ENCODE measurements at regions not wholly inside any gene's neighbourhood (a gene's known extent, or its start where the extent isn't known, plus 50 kb on each side); places are given as distances from the start of the nearest gene placed in this dataset.

- peak in 1 of 2 donors; percentile 16 for DNase-seq (ENCODE audit: low read depth in 2 of 2)
Observed at GRCh38 chr6:9484686-9485085, 930.2 kb downstream of the TFAP2A start.

DNA sequence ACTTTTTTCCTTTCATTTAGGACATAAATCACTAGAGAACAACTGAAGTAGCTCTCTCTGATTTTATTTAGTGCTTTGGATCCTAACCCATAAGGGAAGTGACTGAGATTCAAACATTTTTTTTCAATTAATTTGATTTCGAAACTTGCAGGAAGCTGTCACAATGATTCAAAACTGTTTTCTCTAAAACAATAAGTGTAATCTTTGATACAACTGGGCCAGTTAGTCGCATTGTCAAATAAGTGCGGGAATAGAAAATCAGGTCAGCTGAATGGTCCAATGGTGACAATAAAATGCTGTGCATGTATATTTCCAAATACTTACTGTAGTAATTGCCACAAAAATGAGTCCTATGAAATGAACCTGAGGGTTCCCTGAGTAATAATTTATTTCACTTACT, 930.8 kb downstream of the TFAP2A start:
- DNase-seq (ENCODE audit: low read depth in 2 of 2): peak; percentile 42 to 80

DNA sequence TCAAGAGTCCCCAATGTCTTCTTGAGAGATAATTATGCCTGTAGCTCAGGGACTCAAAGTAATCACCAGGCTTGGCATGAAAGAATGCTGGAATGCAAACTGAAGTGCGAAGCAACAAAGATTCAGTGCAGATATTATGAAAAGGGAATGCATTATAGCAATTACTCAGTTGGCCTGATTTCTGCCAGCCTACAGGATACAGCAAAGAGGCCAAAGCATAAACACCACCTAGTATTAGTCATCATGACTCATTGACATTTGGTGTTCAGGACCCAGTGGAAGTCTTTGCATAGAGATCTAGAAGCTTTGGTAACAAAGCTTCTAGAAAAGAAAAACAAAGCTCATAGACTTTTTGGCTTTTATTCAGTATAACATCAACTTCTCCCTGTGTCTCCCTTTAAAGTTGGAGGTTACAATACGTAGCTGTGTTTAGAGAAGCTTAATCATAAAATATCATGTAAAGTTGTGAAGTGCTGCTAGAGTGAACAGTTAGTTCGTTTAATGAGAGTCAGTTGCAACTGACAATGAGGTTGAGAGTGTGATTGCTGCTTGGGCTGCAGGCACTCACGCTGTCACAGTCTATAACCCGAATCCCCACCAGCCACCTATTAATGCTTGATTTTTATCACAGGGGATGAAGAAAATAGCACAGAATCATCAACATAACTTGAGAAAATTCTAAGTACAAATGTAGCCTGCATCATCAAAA, 932.7 kb downstream of the TFAP2A start:
- DNase-seq (ENCODE audit: low read depth in 2 of 2): peak; percentile 65 to 98

DNA sequence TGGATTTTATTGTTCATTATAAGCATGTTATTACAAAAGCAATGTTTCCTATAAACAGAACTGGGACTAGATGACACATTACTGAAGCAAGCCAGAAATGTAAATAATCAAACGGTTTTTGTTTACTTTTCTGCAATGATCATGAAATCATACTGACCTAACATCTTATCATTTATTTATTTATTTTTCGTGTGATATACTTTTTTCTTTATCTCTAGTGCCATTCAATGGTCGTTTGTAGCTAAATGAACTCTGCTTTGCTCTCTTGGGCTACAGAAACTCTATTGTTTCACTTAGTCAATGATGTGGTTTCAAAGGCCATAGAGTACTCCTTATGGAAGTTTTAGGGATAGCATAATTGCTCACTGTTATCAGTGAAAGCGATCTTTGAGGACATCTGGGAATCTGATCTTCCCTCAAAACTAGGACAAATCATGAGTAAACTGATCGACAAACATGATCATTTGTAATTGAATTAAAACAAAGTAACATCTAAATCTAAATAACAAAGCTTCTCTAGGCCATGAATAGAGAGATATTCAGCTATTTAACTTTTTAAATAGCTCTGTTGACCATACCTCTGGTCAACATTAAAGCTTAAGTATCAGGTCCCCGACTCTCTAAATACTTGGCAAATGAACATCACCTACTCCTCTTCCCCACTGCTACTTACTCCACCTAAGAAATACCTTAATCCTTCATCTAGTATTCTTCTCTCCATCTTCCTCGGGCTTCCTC, 933.4 kb downstream of the TFAP2A start:
- DNase-seq (ENCODE audit: low read depth in 2 of 2): peak in 1 of 2 donors; percentile 70

DNA sequence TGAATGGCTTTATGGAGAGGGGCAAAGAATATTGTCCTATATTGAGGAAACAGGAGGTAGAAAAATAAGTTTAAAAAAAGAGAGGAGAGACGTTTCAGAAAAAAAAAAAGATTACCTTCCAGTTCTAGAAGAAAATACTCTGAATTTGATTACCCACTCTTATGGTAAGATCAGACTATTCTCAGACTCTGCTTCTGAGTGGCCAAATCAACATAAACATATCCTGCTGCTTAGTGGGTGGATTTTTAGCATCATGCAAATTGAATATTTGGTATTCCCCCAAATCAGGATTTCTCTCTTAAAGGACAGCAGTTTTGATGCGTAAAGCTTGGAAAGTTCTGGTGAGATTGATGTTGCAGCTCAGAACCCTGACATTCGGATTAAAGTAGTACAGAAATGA, 946.6 kb downstream of the TFAP2A start:
- DNase-seq (ENCODE audit: low read depth in 2 of 2): no peak

- DNase-seq (ENCODE audit: low read depth in 2 of 2): no peak
Observed at GRCh38 chr6:9467741-9468140, 947.1 kb downstream of the TFAP2A start.

DNA sequence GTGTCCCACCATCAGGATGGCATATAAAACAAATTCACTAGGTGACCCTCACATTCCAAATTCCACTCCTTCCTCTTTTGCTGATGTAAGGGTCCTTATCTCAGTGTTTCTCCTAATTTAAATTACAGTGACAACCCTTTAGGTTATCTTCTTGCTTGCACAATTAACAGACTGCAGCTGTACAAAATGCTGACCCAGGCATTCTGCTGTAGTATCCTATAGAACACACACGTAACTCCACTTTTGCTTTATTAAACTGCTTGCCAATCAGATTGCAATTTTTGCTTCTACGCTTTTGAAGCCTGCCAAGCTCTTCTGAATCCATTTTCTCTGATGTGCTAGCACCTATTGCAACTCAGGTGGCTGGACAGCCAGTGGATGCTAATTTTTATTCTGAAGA, 950.3 kb downstream of the TFAP2A start:
- DNase-seq (ENCODE audit: low read depth in 2 of 2): no peak

DNA sequence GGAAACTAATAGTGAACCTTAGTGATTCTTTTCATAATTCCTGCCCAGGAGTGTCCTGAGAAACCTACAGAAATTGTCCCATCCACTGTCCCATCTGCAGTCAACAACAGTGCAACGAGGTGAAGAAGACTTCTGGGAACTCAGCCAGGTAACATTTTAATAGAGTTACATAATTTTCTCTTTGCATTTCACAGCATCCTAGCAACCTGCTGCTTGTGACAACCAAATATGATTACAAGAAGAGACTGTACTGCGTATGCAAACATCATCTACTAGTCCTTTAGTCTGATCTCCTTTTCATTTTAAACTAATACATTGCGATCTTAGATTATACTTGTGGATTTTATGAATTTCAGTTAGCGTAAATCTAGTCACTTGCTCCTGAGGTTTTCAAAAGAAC, 951.6 kb downstream of the TFAP2A start:
- peak in 1 of 2 donors; percentile 14 for DNase-seq (ENCODE audit: low read depth in 2 of 2)

- DNase-seq (ENCODE audit: low read depth in 2 of 2): no peak
Observed at GRCh38 chr6:9461188-9461587, 953.7 kb downstream of the TFAP2A start.

DNA sequence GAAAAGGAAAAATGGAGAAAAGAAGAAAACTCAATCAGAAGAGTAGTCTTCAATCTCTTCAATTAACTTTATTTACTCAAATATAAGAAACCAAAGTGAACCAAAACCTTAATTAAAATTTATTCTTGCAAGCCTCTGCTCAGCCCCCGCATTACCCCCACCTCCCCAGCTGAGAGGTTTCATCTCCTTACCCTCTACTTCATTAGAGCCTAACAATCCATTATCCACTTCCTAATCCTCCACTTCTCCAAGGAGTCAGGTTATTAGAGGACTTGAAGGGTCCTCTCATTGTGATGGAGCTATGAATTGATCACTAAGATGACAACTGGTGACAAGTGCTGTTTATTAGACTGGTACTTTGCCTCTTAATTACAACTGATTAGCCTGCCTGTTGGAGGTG, 956.5 kb downstream of the TFAP2A start:
- DNase-seq (ENCODE audit: low read depth in 2 of 2): no peak

- no peak for DNase-seq (ENCODE audit: low read depth in 2 of 2)
Observed at GRCh38 chr6:9455864-9456658, 958.8 kb downstream of the TFAP2A start.

DNA sequence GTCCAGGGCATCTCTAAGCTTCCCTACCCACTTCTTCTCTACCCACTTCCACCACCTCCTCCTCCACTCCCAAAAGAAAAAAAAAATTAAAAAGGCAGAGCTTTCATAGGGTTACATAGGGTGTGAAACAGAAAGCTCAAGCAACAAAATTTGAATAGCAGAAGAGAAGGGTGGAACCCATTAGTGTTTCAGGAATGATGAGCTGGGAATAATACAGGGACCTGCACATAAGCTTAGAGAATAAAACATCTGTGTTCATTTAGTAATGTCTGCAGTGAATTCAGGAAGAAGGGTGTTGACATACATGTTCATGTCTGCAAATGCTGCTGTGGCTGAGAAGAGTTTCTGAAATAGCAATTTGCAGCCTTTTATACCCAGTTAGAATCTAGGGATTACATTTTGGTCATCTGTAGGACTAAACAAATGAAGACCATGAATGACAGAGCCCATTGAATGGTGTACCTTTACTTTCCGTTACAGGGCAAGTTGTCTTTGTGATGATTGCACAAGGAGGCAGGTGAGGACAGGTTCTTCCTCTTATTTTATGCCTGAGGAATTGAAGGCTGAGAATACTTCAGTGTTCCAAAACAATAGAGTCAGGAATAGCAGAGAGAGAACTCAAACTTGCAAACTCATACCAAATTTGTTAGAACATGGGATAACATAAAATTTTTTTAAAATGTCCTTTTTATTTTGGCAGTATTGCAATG, 975.1 kb downstream of the TFAP2A start:
- DNase-seq (ENCODE audit: low read depth in 2 of 2): no peak

DNA sequence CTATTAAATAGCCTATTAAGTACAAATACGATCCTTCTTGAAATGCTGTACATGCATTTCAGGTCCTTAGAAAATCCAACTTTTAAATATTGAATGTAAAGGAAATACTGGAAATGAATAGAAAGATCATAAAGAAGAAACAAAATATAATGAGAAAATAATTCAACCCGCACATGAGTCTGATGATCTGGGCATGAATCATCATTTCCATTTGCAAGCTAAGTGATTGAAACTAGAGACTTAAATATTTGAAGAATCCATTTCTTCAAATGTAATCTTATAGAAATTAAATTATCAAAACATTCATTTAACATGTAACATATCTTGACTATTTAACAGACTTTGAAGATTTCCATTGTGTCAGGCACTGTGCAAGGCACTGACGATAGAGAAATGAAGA, 977.0 kb downstream of the TFAP2A start:
- peak in 1 of 2 donors; percentile 19 for DNase-seq (ENCODE audit: low read depth in 2 of 2)

DNA sequence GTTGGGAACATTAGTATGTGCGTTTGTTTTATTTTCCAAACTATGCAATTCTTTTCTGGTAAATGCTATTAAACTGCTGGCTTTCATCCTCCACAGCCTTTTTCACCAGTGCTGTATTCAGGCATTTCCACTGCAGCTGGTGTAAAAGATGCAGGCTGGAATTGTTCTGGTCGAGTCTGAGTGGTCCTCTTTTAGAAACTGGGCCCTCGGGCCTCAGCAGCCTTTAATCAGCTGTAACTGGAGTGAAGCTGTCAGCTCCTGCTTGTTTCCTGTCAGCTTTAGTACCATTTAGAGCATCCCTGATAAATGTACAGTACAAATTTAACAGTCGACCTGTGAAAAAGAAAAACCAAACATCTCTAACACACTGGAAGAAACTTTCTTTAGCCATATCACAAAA, 979.6 kb downstream of the TFAP2A start:
- no peak for DNase-seq (ENCODE audit: low read depth in 2 of 2)

GRCh38 chr6:9431945-9432344, 982.9 kb downstream of the TFAP2A start:
- DNase-seq (ENCODE audit: low read depth in 2 of 2): no peak

DNA sequence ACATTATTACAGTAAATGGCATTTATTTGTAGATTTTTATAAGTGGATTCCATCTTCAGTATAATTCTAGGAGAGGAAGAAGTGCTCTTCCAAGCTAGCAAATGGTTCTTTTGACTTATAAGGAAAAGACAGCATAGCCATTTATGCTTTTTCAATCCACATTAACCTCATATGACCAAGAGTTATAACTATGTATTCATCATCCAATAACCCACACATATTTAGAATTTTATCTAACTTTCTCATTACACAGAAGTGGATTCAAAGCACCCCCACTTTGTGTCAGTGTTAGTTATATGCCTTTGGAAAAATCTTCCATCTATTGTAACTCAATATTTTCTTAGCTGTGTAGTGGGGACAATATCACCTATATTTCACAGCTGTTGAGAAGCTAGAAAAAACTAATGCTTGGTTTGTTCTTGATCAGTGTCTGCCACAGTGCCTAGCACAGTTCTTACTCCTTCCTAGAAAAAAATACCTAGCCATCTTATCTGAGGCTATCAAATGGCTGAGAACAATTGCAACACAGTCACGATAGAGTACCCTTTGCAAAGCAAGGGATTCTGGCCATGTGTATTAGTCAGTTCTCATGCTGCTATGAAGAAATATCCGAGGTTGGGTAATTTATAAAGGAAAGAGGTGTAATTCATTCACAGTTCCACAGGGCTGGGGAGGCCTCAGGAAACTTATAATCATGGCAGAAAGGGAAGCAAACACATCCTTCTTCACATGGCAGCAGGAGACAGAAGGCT, 986.3 kb downstream of the TFAP2A start:
- DNase-seq (ENCODE audit: low read depth in 2 of 2): no peak

DNA sequence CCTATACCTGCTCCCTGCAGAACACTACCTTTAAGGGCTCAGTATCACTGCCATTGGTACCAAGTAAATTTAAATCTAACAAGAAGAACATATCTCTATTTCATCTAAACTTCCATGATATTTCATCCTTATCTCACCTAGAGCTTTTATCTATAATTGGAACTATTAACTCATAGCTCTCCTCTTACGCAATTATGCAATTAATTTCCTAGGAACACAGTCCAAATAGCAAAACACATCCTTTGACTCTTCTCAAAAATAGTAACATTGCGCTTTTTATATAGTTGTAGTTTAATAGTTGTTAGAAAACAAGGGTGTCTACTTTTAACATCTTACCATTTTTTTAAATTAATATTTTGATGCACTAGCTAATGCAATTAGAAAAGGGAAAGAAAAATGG, 986.8 kb upstream of the SLC35B3 start:
- no peak for DNase-seq (ENCODE audit: low read depth in 2 of 2)

DNA sequence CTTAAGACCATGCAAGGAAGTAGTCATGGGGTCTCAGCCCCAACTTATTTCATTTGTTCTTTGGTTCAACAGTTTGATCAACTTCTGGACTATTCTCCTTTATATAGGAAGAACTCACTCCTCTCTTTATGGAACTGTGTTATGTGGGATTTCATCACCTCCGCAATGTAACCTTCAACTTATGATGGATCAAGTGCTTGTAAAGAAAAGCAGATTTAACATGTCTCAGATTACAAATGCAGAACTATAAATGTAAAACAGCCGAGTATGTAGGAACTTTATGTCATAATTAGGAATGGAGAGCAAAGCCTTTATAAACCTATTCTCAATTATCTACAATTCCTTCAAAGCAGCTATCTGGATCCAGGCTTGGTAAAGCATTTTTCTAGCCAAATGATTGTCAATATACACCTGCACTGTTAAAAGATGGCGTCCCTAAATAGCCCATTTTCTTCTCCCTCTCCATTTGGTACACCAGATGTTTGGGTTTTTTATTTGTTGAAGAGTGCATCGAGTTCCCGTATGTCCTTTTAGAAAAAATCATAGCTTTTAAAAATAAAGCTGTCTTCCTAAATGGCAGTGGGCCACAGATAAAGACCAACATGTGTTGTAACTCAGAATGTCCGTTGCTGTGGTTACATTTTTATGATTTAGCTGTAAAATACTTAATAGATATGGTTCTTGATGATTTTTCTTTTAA, 985.1 kb upstream of the SLC35B3 start:
- no peak for DNase-seq (ENCODE audit: low read depth in 2 of 2)

- DNase-seq (ENCODE audit: low read depth in 2 of 2): no peak
Observed at GRCh38 chr6:9417400-9417799, 982.1 kb upstream of the SLC35B3 start.

- peak; percentile 23 to 34 for DNase-seq (ENCODE audit: low read depth in 2 of 2)
Observed at GRCh38 chr6:9412951-9413559, 977.7 kb upstream of the SLC35B3 start.

Measured in lung microvascular endothelial cell (primary cell).